HG02759 (cell line): ENCODE measurements at regions not wholly inside any gene's neighbourhood (a gene's known extent, or its start where the extent isn't known, plus 50 kb on each side); places are given as distances from the start of the nearest gene placed in this dataset.

Experiments used
- ATAC-seq: cut with Tn5 transposase; IDR thresholded peaks from one replicate; pipeline ENCODE4 v1.9.1; 2021; ENCODE audit warnings: mild to moderate bottlenecking, moderate library complexity; ENCODE audit not compliant: unreplicated experiment

- no peak for ATAC-seq
Observed at GRCh38 chr4:36709991-36710390, 428.6 kb downstream of the DTHD1 start.

- no peak for ATAC-seq
Observed at GRCh38 chr4:36712013-36712412, 430.6 kb downstream of the DTHD1 start.

- ATAC-seq = no peak
Observed at GRCh38 chr4:36716874-36717273, 435.5 kb downstream of the DTHD1 start.

- no peak for ATAC-seq
Observed at GRCh38 chr4:36719425-36719824, 438.0 kb downstream of the DTHD1 start.

- ATAC-seq = no peak
Observed at GRCh38 chr4:36722986-36723385, 441.6 kb downstream of the DTHD1 start.

GRCh38 chr4:36734334-36734733 lies 452.9 kb downstream of the DTHD1 start:
- no peak for ATAC-seq

- no peak for ATAC-seq
Observed at GRCh38 chr4:36737691-36738090, 456.3 kb downstream of the DTHD1 start.

- no peak for ATAC-seq
Observed at GRCh38 chr4:36740796-36741310, 459.4 kb downstream of the DTHD1 start.

- ATAC-seq = no peak
Observed at GRCh38 chr4:36747277-36748129, 466.1 kb downstream of the DTHD1 start.

GRCh38 chr4:36753048-36753447 lies 471.6 kb downstream of the DTHD1 start:
- ATAC-seq = no peak

GRCh38 chr4:36757580-36758311 lies 476.3 kb downstream of the DTHD1 start:
- no peak for ATAC-seq

GRCh38 chr4:36758312-36759178 lies 477.1 kb downstream of the DTHD1 start:
- ATAC-seq = no peak

GRCh38 chr4:36761607-36762006 lies 480.2 kb downstream of the DTHD1 start:
- no peak for ATAC-seq

GRCh38 chr4:36763814-36764213 lies 480.7 kb upstream of the NWD2 start:
- no peak for ATAC-seq

- no peak for ATAC-seq
Observed at GRCh38 chr4:36767596-36767995, 476.9 kb upstream of the NWD2 start.

GRCh38 chr4:36771411-36772153 lies 473.0 kb upstream of the NWD2 start:
- no peak for ATAC-seq

- no peak for ATAC-seq
Observed at GRCh38 chr4:36772154-36772516, 472.4 kb upstream of the NWD2 start.

- no peak for ATAC-seq
Observed at GRCh38 chr4:36773467-36773866, 471.1 kb upstream of the NWD2 start.

- ATAC-seq = no peak
Observed at GRCh38 chr4:36775544-36775943, 469.0 kb upstream of the NWD2 start.

- no peak for ATAC-seq
Observed at GRCh38 chr4:36779601-36780000, 464.9 kb upstream of the NWD2 start.
